ENCODE measurements at regions not wholly inside any gene's neighbourhood (a gene's known extent, or its start where the extent isn't known, plus 50 kb on each side); places are given as distances from the start of the nearest gene placed in this dataset.

- no peak for TF ChIP-seq CTCF (conservative IDR thresholded peaks at IDR 0.05; ENCODE audit: low read depth, low read length)
- no peak overlapping the region for H3K4me3 ChIP-seq (ENCODE audit: low read depth, low read length)
- peak; percentile 91 for DNase-seq (ENCODE audit: low read depth)
Observed at GRCh38 chr5:103425686-103426454, 136.7 kb downstream of the NUDT12 start.

GRCh38 chr5:103424453-103425205, 138.0 kb downstream of the NUDT12 start:
- TF ChIP-seq CTCF (conservative IDR thresholded peaks at IDR 0.05; ENCODE audit: low read depth, low read length) = no peak
- DNase-seq (ENCODE audit: low read depth) = peak; percentile 94
- no peak overlapping the region for H3K4me3 ChIP-seq (ENCODE audit: low read depth, low read length)

- no peak for TF ChIP-seq CTCF (conservative IDR thresholded peaks at IDR 0.05; ENCODE audit: low read depth, low read length)
- peak; percentile 84 for DNase-seq (ENCODE audit: low read depth)
- H3K4me3 ChIP-seq (ENCODE audit: low read depth, low read length) = no peak overlapping the region
Observed at GRCh38 chr5:103424026-103424425, 138.6 kb downstream of the NUDT12 start.

GRCh38 chr5:103422756-103423155, 139.8 kb downstream of the NUDT12 start:
- no peak overlapping the region for H3K4me3 ChIP-seq (ENCODE audit: low read depth, low read length)
- no peak for TF ChIP-seq CTCF (conservative IDR thresholded peaks at IDR 0.05; ENCODE audit: low read depth, low read length)
- no peak for DNase-seq (ENCODE audit: low read depth)

- DNase-seq (ENCODE audit: low read depth) = no peak
- H3K4me3 ChIP-seq (ENCODE audit: low read depth, low read length) = no peak overlapping the region
- no peak for TF ChIP-seq CTCF (conservative IDR thresholded peaks at IDR 0.05; ENCODE audit: low read depth, low read length)
Observed at GRCh38 chr5:103414604-103415003, 148.0 kb downstream of the NUDT12 start.

GRCh38 chr5:103411711-103412110, 150.9 kb downstream of the NUDT12 start:
- TF ChIP-seq CTCF (conservative IDR thresholded peaks at IDR 0.05; ENCODE audit: low read depth, low read length) = no peak
- H3K4me3 ChIP-seq (ENCODE audit: low read depth, low read length) = no peak overlapping the region
- DNase-seq (ENCODE audit: low read depth) = no peak

All from choroid plexus epithelial cell (primary cell).